Loucy (cell line): ENCODE measurements at regions not wholly inside any gene's neighbourhood (a gene's known extent, or its start where the extent isn't known, plus 50 kb on each side); places are given as distances from the start of the nearest gene placed in this dataset.

Experiments used
- H2AFZ ChIP-seq: fragments of 200-600 bp; sonication (generic); 2 replicates; pipeline ENCODE4 v1.6.0; 2016; ENCODE audit warnings: antibody characterized with exemption, mild to moderate bottlenecking, low read length, moderate library complexity
- H3F3A ChIP-seq: fragments of 200-600 bp; 2 replicates; pipeline ENCODE4 v1.6.0; 2016; ENCODE audit warnings: antibody characterized with exemption, low read depth, mild to moderate bottlenecking
- H3K27me3 ChIP-seq: fragments of 200-600 bp; sonication (generic); 2 replicates; pipeline ENCODE4 v1.6.1; 2014; ENCODE audit warnings: low read length, mild to moderate bottlenecking; ENCODE audit not compliant: insufficient read depth, poor library complexity, severe bottlenecking
- H3K36me3 ChIP-seq: fragments of 200-600 bp; sonication (generic); 2 replicates; pipeline ENCODE4 v1.6.1; 2016; ENCODE audit warnings: low read length; ENCODE audit not compliant: insufficient read depth
- H3K4me1 ChIP-seq: fragments of 200-600 bp; sonication (generic); 2 replicates; pipeline ENCODE4 v1.5.1; 2014; ENCODE audit warnings: low read length, mild to moderate bottlenecking; ENCODE audit not compliant: insufficient read depth, poor library complexity, severe bottlenecking
- H3K4me2 ChIP-seq: fragments of 200-600 bp; sonication (generic); 2 replicates; pipeline ENCODE4 v1.6.0; 2014; ENCODE audit warnings: antibody characterized with exemption, low read length, low read depth, mild to moderate bottlenecking; ENCODE audit not compliant: poor library complexity, severe bottlenecking
- H3K4me3 ChIP-seq: fragments of 200-600 bp; sonication (generic); 2 replicates; pipeline ENCODE4 v1.5.1; 2014; ENCODE audit warnings: low read length, mild to moderate bottlenecking, mixed read lengths; ENCODE audit not compliant: poor library complexity, severe bottlenecking
- H3K79me2 ChIP-seq: fragments of 200-600 bp; sonication (generic); 2 replicates; pipeline ENCODE4 v1.6.1; 2014; ENCODE audit warnings: low read length; ENCODE audit not compliant: insufficient read depth
- H3K9ac ChIP-seq: fragments of 200-600 bp; sonication (generic); 2 replicates; pipeline ENCODE4 v1.6.0; 2014; ENCODE audit warnings: mild to moderate bottlenecking, low read depth, low read length, moderate library complexity; ENCODE audit not compliant: poor library complexity, severe bottlenecking
- H3K9me2 ChIP-seq: fragments of 200-600 bp; sonication (generic); replicated peaks from 2 replicates; pipeline ENCODE4 v1.6.1; 2016; ENCODE audit warnings: low read depth, low read length, mixed read lengths
- H3K9me3 ChIP-seq: fragments of 200-600 bp; sonication (generic); 2 replicates; pipeline ENCODE4 v1.6.1; 2014; ENCODE audit warnings: mild to moderate bottlenecking, antibody characterized with exemption, low read length, low read depth; ENCODE audit not compliant: insufficient read depth
- H4K20me1 ChIP-seq: fragments of 200-600 bp; sonication (generic); 2 replicates; pipeline ENCODE4 v1.6.0; 2014; ENCODE audit warnings: antibody characterized with exemption, low read length, mild to moderate bottlenecking; ENCODE audit not compliant: insufficient read depth, poor library complexity, severe bottlenecking
- CTCF ChIP-seq: fragments of 200-600 bp; sonication (generic); conservative IDR thresholded peaks from 2 replicates; pipeline ENCODE4 v1.5.1; 2014; ENCODE audit warnings: mild to moderate bottlenecking, antibody characterized with exemption, low read length
- EZH2phosphoT487 ChIP-seq: fragments of 200-600 bp; IDR thresholded peaks from 2 replicates; pipeline ENCODE4 v1.6.1; 2018; ENCODE audit warnings: antibody characterized with exemption, mild to moderate bottlenecking, moderate library complexity, borderline replicate concordance

- Histone ChIP-seq H4K20me1 (no peaks in the 10 kb centered on the region), H3K4me2 (peak overlapping the region; percentile 47)
Measured at GRCh38 chr13:75225288-75226032, 256.5 kb downstream of the TBC1D4 start.

GRCh38 chr13:75224053-75224742 is 257.8 kb downstream of the TBC1D4 start:
- peaks cover 4% of the 10 kb centered on the region; the same call in 1 of the 2 replicates for H3F3A ChIP-seq
- no peaks in the 10 kb centered on the region for H3K79me2 ChIP-seq
- TF ChIP-seq CTCF (no peak), EZH2phosphoT487 (no peak)
- peaks cover 47% of the 10 kb centered on the region for H3K4me1 ChIP-seq
- no peaks in the 10 kb centered on the region for H3K9me2 ChIP-seq
- H3K4me2 ChIP-seq: no peak overlapping the region
- H3K4me3 ChIP-seq: no peak overlapping the region
- H3K9me3 ChIP-seq: no peaks in the 10 kb centered on the region
- no peak overlapping the region for H2AFZ ChIP-seq
- no peaks in the 10 kb centered on the region for H3K36me3 ChIP-seq
- no peaks in the 10 kb centered on the region for H4K20me1 ChIP-seq
- H3K9ac ChIP-seq: no peak overlapping the region
- H3K27me3 ChIP-seq: no peaks in the 10 kb centered on the region

More at GRCh38 chr13:75225288-75226032, 256.5 kb downstream of the TBC1D4 start:
- Histone ChIP-seq H3K79me2 (no peaks in the 10 kb centered on the region), H3K27me3 (no peaks in the 10 kb centered on the region), H3K36me3 (no peaks in the 10 kb centered on the region), H3K9me3 (no peaks in the 10 kb centered on the region), H3K9ac (no peak overlapping the region), H3K4me3 (no peak overlapping the region), H3F3A (peaks cover 4% of the 10 kb centered on the region; the same call in 1 of the 2 replicates), H3K9me2 (no peaks in the 10 kb centered on the region), H3K4me1 (peaks cover 48% of the 10 kb centered on the region), H2AFZ (no peak overlapping the region)
- no peak for TF ChIP-seq CTCF
- no peak for TF ChIP-seq EZH2phosphoT487

GRCh38 chr13:75222031-75222430 is 259.9 kb downstream of the TBC1D4 start:
- H4K20me1 ChIP-seq: no peaks in the 10 kb centered on the region

More at GRCh38 chr13:75222031-75222430, 259.9 kb downstream of the TBC1D4 start:
- no peak overlapping the region for H2AFZ ChIP-seq
- H3K9me3 ChIP-seq: no peaks in the 10 kb centered on the region
- no peak overlapping the region for H3K4me2 ChIP-seq
- H3K4me1 ChIP-seq: peaks cover 26% of the 10 kb centered on the region
- no peaks in the 10 kb centered on the region for H3K36me3 ChIP-seq
- no peak overlapping the region for H3K9ac ChIP-seq
- H3K79me2 ChIP-seq: no peaks in the 10 kb centered on the region
- TF ChIP-seq EZH2phosphoT487 (no peak), CTCF (no peak)
- no peaks in the 10 kb centered on the region for H3K27me3 ChIP-seq
- no peaks in the 10 kb centered on the region for H3K9me2 ChIP-seq
- no peak overlapping the region for H3K4me3 ChIP-seq
- peaks cover 4% of the 10 kb centered on the region; the same call in 1 of the 2 replicates for H3F3A ChIP-seq
